ENCODE measurements at regions not wholly inside any gene's neighbourhood (a gene's known extent, or its start where the extent isn't known, plus 50 kb on each side); places are given as distances from the start of the nearest gene placed in this dataset.

DNA sequence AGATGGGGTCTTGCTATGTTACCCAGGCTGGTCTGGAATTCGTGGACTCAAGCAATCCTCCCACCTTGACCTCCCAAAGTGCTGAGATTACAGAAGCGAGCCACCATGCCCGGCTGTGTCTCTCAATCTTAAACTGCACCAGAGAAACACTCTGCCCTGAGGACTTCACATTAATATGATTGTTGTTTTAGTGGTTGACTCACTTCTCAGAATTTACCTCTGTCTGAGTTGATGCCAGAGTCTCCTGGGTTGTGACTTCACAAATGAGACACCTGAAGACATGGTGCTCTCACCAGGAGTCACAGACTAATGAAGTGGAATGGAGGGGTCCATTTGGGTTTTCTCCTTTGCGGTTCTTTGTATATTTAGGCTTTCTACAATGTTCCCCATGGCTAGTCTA, 61.0 kb upstream of the TGIF1 start:
- TF ChIP-seq CTBP1 (IDR thresholded peaks at IDR 0.05; ENCODE audit: borderline replicate concordance) = no peak
- TF ChIP-seq SUZ12 (IDR thresholded peaks at IDR 0.05) = no peak
- ChIA-PET CTCF (no interaction called here), POLR2A (no interaction called here)
- no peak for DNase-seq (ENCODE audit: extremely low spot score)

DNA sequence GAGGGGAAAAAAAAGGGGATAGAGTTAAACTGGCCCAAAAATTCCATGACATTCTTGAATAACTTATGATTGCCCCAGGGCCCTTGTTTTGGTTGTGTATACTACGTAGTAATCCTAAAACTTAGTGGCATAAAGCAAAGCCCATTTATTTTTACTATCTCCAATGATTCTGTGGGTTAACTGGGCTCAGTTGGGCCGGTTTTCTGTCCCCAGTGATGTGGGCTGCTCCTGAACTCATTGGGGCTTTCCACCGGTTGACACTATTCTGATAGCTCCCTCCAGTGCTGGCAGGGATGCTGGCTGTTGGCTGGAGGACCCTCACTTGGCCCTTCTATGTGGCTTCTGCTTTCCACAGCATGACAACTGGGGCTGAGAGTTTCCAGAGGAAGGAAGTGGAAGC, 60.0 kb upstream of the TGIF1 start:
- ChIA-PET POLR2A (no interaction called here), CTCF (no interaction called here)
- DNase-seq (ENCODE audit: extremely low spot score) = no peak
- TF ChIP-seq CTBP1 (IDR thresholded peaks at IDR 0.05; ENCODE audit: borderline replicate concordance) (no peak), L3MBTL2 (conservative IDR thresholded peaks at IDR 0.05) (no peak), ARNT (IDR thresholded peaks at IDR 0.05) (no peak), ZNF384 (IDR thresholded peaks at IDR 0.05) (no peak)

DNA sequence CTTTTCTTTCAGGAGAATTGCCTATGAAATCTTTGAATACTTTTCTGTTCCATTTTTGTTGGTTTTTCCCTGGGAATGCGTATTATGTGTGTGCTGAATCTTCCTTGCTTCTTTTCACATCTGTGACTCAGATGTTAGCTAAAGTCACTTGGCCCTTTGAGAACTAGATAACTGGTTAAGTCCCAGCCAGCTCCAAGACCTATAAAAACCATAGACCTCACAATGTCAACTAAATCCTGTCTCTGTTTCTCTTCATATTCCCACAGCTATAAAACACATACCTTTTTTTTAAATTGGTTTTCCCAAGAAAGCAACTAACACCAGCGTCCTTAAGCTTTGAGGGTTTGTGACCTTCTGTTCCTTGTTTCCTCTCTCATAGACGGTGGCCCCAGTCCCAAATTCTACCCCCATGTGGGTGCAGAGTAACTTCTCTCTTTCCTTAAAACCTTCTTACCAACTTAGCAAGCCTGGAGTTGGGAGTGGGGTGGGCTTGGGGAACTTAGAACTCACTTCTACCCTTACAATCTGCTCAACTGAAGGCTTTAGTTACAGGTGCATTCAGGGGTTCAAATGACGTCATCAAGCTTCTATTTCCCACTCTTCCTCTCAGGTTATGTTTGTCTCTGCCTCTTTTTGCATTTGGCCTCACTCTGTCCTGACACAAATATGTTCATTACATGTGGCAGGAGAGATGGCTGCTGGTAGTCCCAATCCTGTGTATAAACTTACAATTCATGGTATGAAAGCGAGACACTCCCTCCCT, 58.1 kb upstream of the TGIF1 start:
- POLR2A ChIA-PET = no interaction called here
- CTCF ChIA-PET = no interaction called here
- no peak for DNase-seq (ENCODE audit: extremely low spot score)
- TF ChIP-seq FOXK2 (IDR thresholded peaks at IDR 0.05) (no peak), ELF4 (IDR thresholded peaks at IDR 0.05) (no peak), BHLHE40 (IDR thresholded peaks at IDR 0.05; ENCODE audit: borderline replicate concordance) (no peak), HDGF (IDR thresholded peaks at IDR 0.05; ENCODE audit: borderline replicate concordance) (no peak), L3MBTL2 (conservative IDR thresholded peaks at IDR 0.05) (no peak), FOXA1 (IDR thresholded peaks at IDR 0.05) (no peak), CTBP1 (IDR thresholded peaks at IDR 0.05; ENCODE audit: borderline replicate concordance) (no peak), ZNF384 (IDR thresholded peaks at IDR 0.05) (no peak), SUZ12 (IDR thresholded peaks at IDR 0.05) (no peak), TARDBP (IDR thresholded peaks at IDR 0.05) (no peak), ARNT (IDR thresholded peaks at IDR 0.05) (no peak), LEF1 (IDR thresholded peaks at IDR 0.05; ENCODE audit: borderline replicate concordance) (no peak), NFRKB (IDR thresholded peaks at IDR 0.05) (no peak), FOXM1 (IDR thresholded peaks at IDR 0.05; ENCODE audit: borderline replicate concordance) (no peak), SP1 (IDR thresholded peaks at IDR 0.05) (no peak)
- TF ChIP-seq, protein P1, sequence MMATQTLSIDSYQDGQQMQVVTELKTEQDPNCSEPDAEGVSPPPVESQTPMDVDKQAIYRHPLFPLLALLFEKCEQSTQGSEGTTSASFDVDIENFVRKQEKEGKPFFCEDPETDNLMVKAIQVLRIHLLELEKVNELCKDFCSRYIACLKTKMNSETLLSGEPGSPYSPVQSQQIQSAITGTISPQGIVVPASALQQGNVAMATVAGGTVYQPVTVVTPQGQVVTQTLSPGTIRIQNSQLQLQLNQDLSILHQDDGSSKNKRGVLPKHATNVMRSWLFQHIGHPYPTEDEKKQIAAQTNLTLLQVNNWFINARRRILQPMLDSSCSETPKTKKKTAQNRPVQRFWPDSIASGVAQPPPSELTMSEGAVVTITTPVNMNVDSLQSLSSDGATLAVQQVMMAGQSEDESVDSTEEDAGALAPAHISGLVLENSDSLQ (IDR thresholded peaks at IDR 0.05) = no peak

DNA sequence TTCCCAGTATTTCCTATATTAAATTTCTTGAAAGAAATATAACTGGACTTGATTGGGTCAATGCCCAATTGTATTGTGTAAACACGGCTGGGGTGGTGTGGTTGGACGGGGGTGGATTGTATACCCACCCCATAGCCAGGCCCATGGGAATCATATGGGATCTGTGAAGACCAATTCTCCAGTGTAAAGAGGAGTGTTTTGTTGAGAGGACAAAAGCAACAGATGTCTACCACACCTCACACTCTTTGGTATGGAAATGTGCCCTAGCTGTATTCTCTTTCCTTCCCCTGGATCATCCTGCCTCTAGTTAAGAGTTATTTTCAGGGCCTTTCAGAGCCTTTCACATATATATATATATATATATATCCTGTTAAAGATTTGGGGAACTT, 57.5 kb upstream of the TGIF1 start:
- TF ChIP-seq, protein P1 (IDR thresholded peaks at IDR 0.05) = no peak
- TF ChIP-seq HDGF (IDR thresholded peaks at IDR 0.05; ENCODE audit: borderline replicate concordance) (no peak), TARDBP (IDR thresholded peaks at IDR 0.05) (no peak), L3MBTL2 (conservative IDR thresholded peaks at IDR 0.05) (no peak), ELF4 (IDR thresholded peaks at IDR 0.05) (no peak), FOXK2 (IDR thresholded peaks at IDR 0.05) (no peak), ZNF384 (IDR thresholded peaks at IDR 0.05) (no peak), ARNT (IDR thresholded peaks at IDR 0.05) (no peak), LEF1 (IDR thresholded peaks at IDR 0.05; ENCODE audit: borderline replicate concordance) (no peak), SP1 (IDR thresholded peaks at IDR 0.05) (no peak), CTBP1 (IDR thresholded peaks at IDR 0.05; ENCODE audit: borderline replicate concordance) (no peak), FOXM1 (IDR thresholded peaks at IDR 0.05; ENCODE audit: borderline replicate concordance) (no peak), BHLHE40 (IDR thresholded peaks at IDR 0.05; ENCODE audit: borderline replicate concordance) (no peak), NFRKB (IDR thresholded peaks at IDR 0.05) (no peak), SUZ12 (IDR thresholded peaks at IDR 0.05) (no peak), FOXA1 (IDR thresholded peaks at IDR 0.05) (no peak)
- CTCF ChIA-PET = no interaction called here
- POLR2A ChIA-PET = no interaction called here
- DNase-seq (ENCODE audit: extremely low spot score) = no peak

DNA sequence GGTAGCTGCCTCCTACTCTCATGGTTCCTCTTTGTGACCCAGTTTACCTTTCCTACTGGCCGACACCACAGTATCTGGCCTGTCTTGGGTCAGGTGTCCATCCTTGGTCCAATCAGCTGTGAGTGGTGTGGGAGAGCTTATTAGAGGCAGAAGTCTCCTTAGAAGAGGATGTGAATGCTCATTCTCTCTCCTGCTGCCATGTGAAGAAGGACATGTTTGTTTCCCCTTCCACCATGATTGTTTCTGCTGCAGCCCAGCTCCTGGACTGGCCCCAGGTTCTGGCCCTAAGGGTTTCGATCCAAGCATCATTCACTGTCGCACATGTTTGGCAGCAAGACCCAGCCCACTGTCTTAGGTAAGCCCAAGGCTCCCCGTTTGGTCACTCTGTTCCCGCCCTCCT, 55.3 kb upstream of the TGIF1 start:
- POLR2A ChIA-PET = no interaction called here
- CTCF ChIA-PET = no interaction called here
- TF ChIP-seq ELF4 (IDR thresholded peaks at IDR 0.05) = no peak
- no peak for TF ChIP-seq CTBP1 (IDR thresholded peaks at IDR 0.05; ENCODE audit: borderline replicate concordance)
- TF ChIP-seq SUZ12 (IDR thresholded peaks at IDR 0.05) = no peak
- no peak for TF ChIP-seq FOXM1 (IDR thresholded peaks at IDR 0.05; ENCODE audit: borderline replicate concordance)
- TF ChIP-seq ZNF384 (IDR thresholded peaks at IDR 0.05) = no peak
- no peak for TF ChIP-seq BHLHE40 (IDR thresholded peaks at IDR 0.05; ENCODE audit: borderline replicate concordance)
- no peak for TF ChIP-seq NFRKB (IDR thresholded peaks at IDR 0.05)
- TF ChIP-seq L3MBTL2 (conservative IDR thresholded peaks at IDR 0.05) = no peak
- no peak for TF ChIP-seq FOXA1 (IDR thresholded peaks at IDR 0.05)
- TF ChIP-seq HDGF (IDR thresholded peaks at IDR 0.05; ENCODE audit: borderline replicate concordance) = no peak
- TF ChIP-seq LEF1 (IDR thresholded peaks at IDR 0.05; ENCODE audit: borderline replicate concordance) = no peak
- TF ChIP-seq ARNT (IDR thresholded peaks at IDR 0.05) = no peak
- no peak for TF ChIP-seq FOXK2 (IDR thresholded peaks at IDR 0.05)
- no peak for DNase-seq (ENCODE audit: extremely low spot score)

DNA sequence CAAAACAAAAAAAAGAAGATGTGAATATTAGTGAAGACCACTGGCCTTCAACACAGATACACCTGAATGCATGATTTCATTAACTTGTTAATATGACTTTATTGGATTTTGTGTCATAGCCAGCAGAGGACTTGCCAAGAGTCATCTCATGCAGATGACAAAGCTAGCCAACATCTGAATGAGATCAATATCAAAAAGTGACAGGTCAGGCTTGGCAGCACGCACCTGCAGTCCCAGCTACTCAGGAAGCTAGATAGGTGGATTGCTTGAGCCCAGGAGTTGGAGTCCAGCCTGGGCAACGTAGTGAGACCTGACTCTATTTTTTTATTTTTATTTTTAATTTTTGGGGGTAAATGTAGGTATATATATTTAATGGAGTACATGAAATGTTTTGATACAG, 54.5 kb upstream of the TGIF1 start:
- ChIA-PET POLR2A (no interaction called here), CTCF (no interaction called here)
- TF ChIP-seq BHLHE40 (IDR thresholded peaks at IDR 0.05; ENCODE audit: borderline replicate concordance) (no peak), SP1 (IDR thresholded peaks at IDR 0.05) (no peak), FOXM1 (IDR thresholded peaks at IDR 0.05; ENCODE audit: borderline replicate concordance) (no peak), FOXA1 (IDR thresholded peaks at IDR 0.05) (no peak), CTBP1 (IDR thresholded peaks at IDR 0.05; ENCODE audit: borderline replicate concordance) (no peak), TARDBP (IDR thresholded peaks at IDR 0.05) (no peak), FOXK2 (IDR thresholded peaks at IDR 0.05) (no peak), L3MBTL2 (conservative IDR thresholded peaks at IDR 0.05) (no peak), ZNF384 (IDR thresholded peaks at IDR 0.05) (no peak), LEF1 (IDR thresholded peaks at IDR 0.05; ENCODE audit: borderline replicate concordance) (no peak), SUZ12 (IDR thresholded peaks at IDR 0.05) (no peak), HDGF (IDR thresholded peaks at IDR 0.05; ENCODE audit: borderline replicate concordance) (no peak), NFRKB (IDR thresholded peaks at IDR 0.05) (no peak)
- TF ChIP-seq, protein P1 (IDR thresholded peaks at IDR 0.05) = no peak
- DNase-seq (ENCODE audit: extremely low spot score) = no peak

Measured in HEK293T (cell line).